ENCODE measurements at regions not wholly inside any gene's neighbourhood (a gene's known extent, or its start where the extent isn't known, plus 50 kb on each side); places are given as distances from the start of the nearest gene placed in this dataset.

- Histone ChIP-seq H3K27me3 (replicated peaks; ENCODE audit: insufficient read depth, low read depth, low read length, poor library complexity) (no peaks in the 10 kb centered on the region), H3K4me1 (ENCODE audit: insufficient read depth, low read length, poor library complexity, severe bottlenecking) (no peaks in the 10 kb centered on the region), H3K36me3 (ENCODE audit: insufficient read depth, low read length, poor library complexity, severe bottlenecking) (no peaks in the 10 kb centered on the region), H3K4me3 (ENCODE audit: low read depth, low read length, poor library complexity, severe bottlenecking) (no peak overlapping the region), H3K27ac (ENCODE audit: low read depth, low read length, poor library complexity, severe bottlenecking) (no peak overlapping the region), H3K9me3 (ENCODE audit: low read depth, low read length, poor library complexity, severe bottlenecking) (no peaks in the 10 kb centered on the region)
- TF ChIP-seq CTCF (conservative IDR thresholded peaks at IDR 0.05; ENCODE audit: low read depth, low read length): no peak
- TF ChIP-seq EZH2 (IDR thresholded peaks at IDR 0.05; ENCODE audit: borderline replicate concordance, low read depth, low read length, poor library complexity, severe bottlenecking): no peak
- intact Hi-C loops (cut with micrococcal nuclease; ENCODE audit: unreplicated experiment): no loop called here
- BruUV-seq (replicated peaks): no TSS peak
- CTCF ChIA-PET: no interaction called here
- no peak for DNase-seq (ENCODE audit: low spot score)
- POLR2A ChIA-PET (ENCODE audit: low non-redundant PET): no interaction called here
Measured at GRCh38 chr18:60319129-60319528, 53.4 kb downstream of the MC4R start.

GRCh38 chr18:60311676-60312360, 60.8 kb downstream of the MC4R start:
- no peak overlapping the region for H3K4me3 ChIP-seq (ENCODE audit: low read depth, low read length, poor library complexity, severe bottlenecking)
- BruUV-seq (replicated peaks): no TSS peak
- no peaks in the 10 kb centered on the region for H3K27me3 ChIP-seq (replicated peaks; ENCODE audit: insufficient read depth, low read depth, low read length, poor library complexity)
- no peaks in the 10 kb centered on the region for H3K4me1 ChIP-seq (ENCODE audit: insufficient read depth, low read length, poor library complexity, severe bottlenecking)
- CTCF ChIA-PET: interaction anchor here (0.6 kb wide), 1 partner anchor 35 kb away, joined by 3 read pairs; no protein-coding TSS in a partner anchor
- TF ChIP-seq EZH2 (IDR thresholded peaks at IDR 0.05; ENCODE audit: borderline replicate concordance, low read depth, low read length, poor library complexity, severe bottlenecking): no peak
- no peak for TF ChIP-seq CTCF (conservative IDR thresholded peaks at IDR 0.05; ENCODE audit: low read depth, low read length)
- H3K27ac ChIP-seq (ENCODE audit: low read depth, low read length, poor library complexity, severe bottlenecking): no peak overlapping the region
- no peaks in the 10 kb centered on the region for H3K36me3 ChIP-seq (ENCODE audit: insufficient read depth, low read length, poor library complexity, severe bottlenecking)
- no peak for DNase-seq (ENCODE audit: low spot score)
- intact Hi-C loops (cut with micrococcal nuclease; ENCODE audit: unreplicated experiment): no loop called here
- POLR2A ChIA-PET (ENCODE audit: low non-redundant PET): no interaction called here
- peaks cover 3% of the 10 kb centered on the region for H3K9me3 ChIP-seq (ENCODE audit: low read depth, low read length, poor library complexity, severe bottlenecking)

- H3K9me3 ChIP-seq (ENCODE audit: low read depth, low read length, poor library complexity, severe bottlenecking): no peaks in the 10 kb centered on the region
- POLR2A ChIA-PET (ENCODE audit: low non-redundant PET): no interaction called here
- no peak overlapping the region for H3K27ac ChIP-seq (ENCODE audit: low read depth, low read length, poor library complexity, severe bottlenecking)
- DNase-seq (ENCODE audit: low spot score): no peak
- intact Hi-C loops (cut with micrococcal nuclease; ENCODE audit: unreplicated experiment): no loop called here
- no peaks in the 10 kb centered on the region for H3K4me1 ChIP-seq (ENCODE audit: insufficient read depth, low read length, poor library complexity, severe bottlenecking)
- no peaks in the 10 kb centered on the region for H3K36me3 ChIP-seq (ENCODE audit: insufficient read depth, low read length, poor library complexity, severe bottlenecking)
- CTCF ChIA-PET: no interaction called here
- no peak overlapping the region for H3K4me3 ChIP-seq (ENCODE audit: low read depth, low read length, poor library complexity, severe bottlenecking)
- TF ChIP-seq CTCF (conservative IDR thresholded peaks at IDR 0.05; ENCODE audit: low read depth, low read length): no peak
- no peak for TF ChIP-seq EZH2 (IDR thresholded peaks at IDR 0.05; ENCODE audit: borderline replicate concordance, low read depth, low read length, poor library complexity, severe bottlenecking)
- BruUV-seq (replicated peaks): no TSS peak
- H3K27me3 ChIP-seq (replicated peaks; ENCODE audit: insufficient read depth, low read depth, low read length, poor library complexity): peaks cover 50% of the 10 kb centered on the region
Measured at GRCh38 chr18:60295674-60296073, 76.9 kb downstream of the MC4R start.

Data from A673 (cell line).